ENCODE measurements at regions not wholly inside any gene's neighbourhood (a gene's known extent, or its start where the extent isn't known, plus 50 kb on each side); places are given as distances from the start of the nearest gene placed in this dataset.
A peak's percentile ranks its signal among the peaks of the same experiment; 100 is the strongest.
"Not testable (repeated sequence)": the region's sequence is repeated elsewhere in the genome, so short reads cannot be mapped to it uniquely, and the experiment has no call there.

DNA sequence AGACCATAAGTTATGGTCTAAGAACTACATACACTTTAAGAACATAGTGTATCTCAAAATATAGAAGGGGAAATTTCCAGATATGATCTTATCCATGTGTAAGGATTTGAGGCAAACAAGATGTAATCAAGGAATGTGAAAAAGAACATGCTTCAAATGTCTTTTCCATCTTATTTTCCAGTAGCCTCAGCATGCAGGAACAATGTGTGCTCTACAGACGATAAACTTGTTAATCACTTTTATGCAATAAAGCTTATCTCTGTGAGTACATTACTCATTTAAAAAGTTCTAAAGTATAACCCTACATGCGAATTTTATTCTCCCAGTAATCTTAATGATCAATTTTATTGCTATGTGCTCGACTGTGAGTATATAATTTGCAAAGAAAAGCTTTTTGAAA is 185.2 kb downstream of the ALDH8A1 start (continued):
- TF ChIP-seq, protein P1, sequence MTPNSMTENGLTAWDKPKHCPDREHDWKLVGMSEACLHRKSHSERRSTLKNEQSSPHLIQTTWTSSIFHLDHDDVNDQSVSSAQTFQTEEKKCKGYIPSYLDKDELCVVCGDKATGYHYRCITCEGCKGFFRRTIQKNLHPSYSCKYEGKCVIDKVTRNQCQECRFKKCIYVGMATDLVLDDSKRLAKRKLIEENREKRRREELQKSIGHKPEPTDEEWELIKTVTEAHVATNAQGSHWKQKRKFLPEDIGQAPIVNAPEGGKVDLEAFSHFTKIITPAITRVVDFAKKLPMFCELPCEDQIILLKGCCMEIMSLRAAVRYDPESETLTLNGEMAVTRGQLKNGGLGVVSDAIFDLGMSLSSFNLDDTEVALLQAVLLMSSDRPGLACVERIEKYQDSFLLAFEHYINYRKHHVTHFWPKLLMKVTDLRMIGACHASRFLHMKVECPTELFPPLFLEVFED (CRISPR knock-in tag; conservative IDR thresholded peaks at IDR 0.05), result no peak

DNA sequence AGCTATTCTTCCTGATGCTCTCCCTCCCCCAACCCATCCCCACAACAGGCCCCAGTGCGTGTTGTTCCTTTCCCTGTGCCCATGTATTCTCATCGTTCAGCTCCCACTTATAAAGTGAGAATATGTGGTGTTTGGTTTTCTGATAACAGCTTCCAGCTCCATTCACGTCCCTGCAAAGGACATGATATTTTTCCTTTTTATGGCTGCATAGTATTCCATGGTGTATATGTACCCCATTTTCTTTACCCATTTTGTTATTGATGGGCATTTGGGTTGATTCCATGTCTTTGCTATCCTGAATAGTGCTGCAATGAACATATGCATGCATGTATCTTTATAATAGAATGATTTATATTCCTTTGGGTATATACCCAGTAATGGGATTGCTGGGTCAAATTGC is 186.3 kb downstream of the ALDH8A1 start:
- peaks cover 0 to 26% of the 10 kb centered on the region in 2 experiments; a peak in 3 of 5 replicates for H3K27me3 ChIP-seq (ENCODE audit: control insufficient read depth in 2 of 2, insufficient read depth in 2 of 2, low read length in 2 of 2)
- intact Hi-C loops (cut with micrococcal nuclease); H2AFZ ChIP-seq (ENCODE audit: low read depth, low read length); H3K9me1 ChIP-seq (ENCODE audit: control insufficient read depth, insufficient read depth, low read length); H3K4me1 ChIP-seq (replicated peaks in 1 of 2; ENCODE audit: control insufficient read depth in 2 of 2, insufficient read depth in 2 of 2, low read length in 2 of 2); H3K27ac ChIP-seq (ENCODE audit: extremely low read depth, low read depth, low read length); H3K4me2 ChIP-seq (ENCODE audit: insufficient read depth, low read length); ATAC-seq; DNase-seq (ENCODE audit: extremely low read depth in 1 of 4, low spot score in 3 of 4); FAIRE-seq; H3K4me3 ChIP-seq; in situ Hi-C loops (cut with MboI); H3K9ac ChIP-seq (ENCODE audit: insufficient read depth in 1 of 2, low read depth in 2 of 2, low read length in 2 of 2); H3K79me2 ChIP-seq (ENCODE audit: control insufficient read depth, insufficient read depth, low read length); H3K36me3 ChIP-seq (ENCODE audit: control insufficient read depth, insufficient read depth, low read length); H4K20me1 ChIP-seq (replicated peaks; ENCODE audit: control insufficient read depth, insufficient read depth, low read length); H3K9me3 ChIP-seq (replicated peaks; ENCODE audit: control insufficient read depth, insufficient read depth, low read depth, low read length); BruUV-seq (replicated peaks); CTCF ChIA-PET (ENCODE audit: low intra/inter-chr PET ratio); POLR2A ChIA-PET: not testable (repeated sequence)
- TF ChIP-seq ZNF146 (CRISPR knock-in tag; IDR thresholded peaks at IDR 0.05; ENCODE audit: unreplicated experiment), result peak; percentile 69
- WGBS (ENCODE audit: insufficient coverage, low coverage, missing lambda C conversion rate), result 0% methylated on average over 3 of the region's 3 CpGs

DNA sequence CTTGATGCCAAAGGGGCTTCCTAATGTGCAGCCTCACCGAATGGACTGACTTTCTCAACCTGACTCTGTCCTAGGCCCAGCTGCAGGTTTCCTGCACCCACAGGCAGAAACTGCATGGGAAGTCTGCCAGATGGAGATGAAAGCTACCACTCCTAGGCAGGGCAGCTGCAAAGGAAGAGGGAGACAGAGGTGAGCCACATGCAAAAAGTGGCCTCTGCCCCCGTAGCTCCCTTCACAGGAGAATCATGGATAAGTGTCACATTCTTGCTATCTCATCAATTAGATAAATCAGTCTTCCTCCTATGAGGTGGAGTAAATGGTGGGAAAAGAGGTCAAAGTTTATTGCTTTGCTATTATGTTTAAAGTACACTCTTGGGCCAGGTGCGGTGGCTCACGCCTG is 191.3 kb downstream of the ALDH8A1 start:
- Histone ChIP-seq H3K4me2 (ENCODE audit: insufficient read depth, low read length) (no peak overlapping the region), H3K9me1 (ENCODE audit: control insufficient read depth, insufficient read depth, low read length) (no peaks in the 10 kb centered on the region), H3K4me3 (no peak overlapping the region), H3K4me1 (replicated peaks in 1 of 2; ENCODE audit: control insufficient read depth in 2 of 2, insufficient read depth in 2 of 2, low read length in 2 of 2) (no peaks in the 10 kb centered on the region), H3K36me3 (ENCODE audit: control insufficient read depth, insufficient read depth, low read length) (no peaks in the 10 kb centered on the region), H3K9ac (ENCODE audit: insufficient read depth in 1 of 2, low read depth in 2 of 2, low read length in 2 of 2) (no peak overlapping the region), H3K27me3 (ENCODE audit: control insufficient read depth in 2 of 2, insufficient read depth in 2 of 2, low read length in 2 of 2) (peaks cover 0 to 32% of the 10 kb centered on the region in 2 experiments; a peak in 4 of 5 replicates), H3K9me3 (replicated peaks; ENCODE audit: control insufficient read depth, insufficient read depth, low read depth, low read length) (no peaks in the 10 kb centered on the region), H4K20me1 (replicated peaks; ENCODE audit: control insufficient read depth, insufficient read depth, low read length) (no peaks in the 10 kb centered on the region), H2AFZ (ENCODE audit: low read depth, low read length) (no peak overlapping the region), H3K79me2 (ENCODE audit: control insufficient read depth, insufficient read depth, low read length) (no peaks in the 10 kb centered on the region), H3K27ac (ENCODE audit: extremely low read depth, low read depth, low read length) (no peak overlapping the region)
- no TSS peak for BruUV-seq (replicated peaks)
- POLR2A ChIA-PET, result interaction anchor here (1.0 kb wide), 1 partner anchor 18 kb away, joined by 4 read pairs; no protein-coding TSS in a partner anchor
- ATAC-seq (no peak), FAIRE-seq (no peak), DNase-seq (ENCODE audit: extremely low read depth in 1 of 4, low spot score in 3 of 4) (no peak)
- intact Hi-C loops (cut with micrococcal nuclease), result no loop called here
- CTCF ChIA-PET (ENCODE audit: low intra/inter-chr PET ratio), result no interaction called here
- in situ Hi-C loops (cut with MboI), result no loop called here
- 0% methylated on average over 3 of the region's 4 CpGs for WGBS (ENCODE audit: insufficient coverage, low coverage, missing lambda C conversion rate)
- TF ChIP-seq MIER1 (IDR thresholded peaks at IDR 0.05; ENCODE audit: low read depth) (no peak), SNAPC5 (CRISPR knock-in tag; IDR thresholded peaks at IDR 0.05) (no peak), ASH1L (IDR thresholded peaks at IDR 0.05; ENCODE audit: borderline replicate concordance, low read depth, partially characterized antibody) (no peak), HMGXB4 (CRISPR knock-in tag; IDR thresholded peaks at IDR 0.05) (no peak), NUFIP1 (IDR thresholded peaks at IDR 0.05; ENCODE audit: partially characterized antibody) (no peak), STAT5B (CRISPR knock-in tag; IDR thresholded peaks at IDR 0.05) (no peak), JUNB (CRISPR knock-in tag; conservative IDR thresholded peaks at IDR 0.05) (no peak), FOXM1 (IDR thresholded peaks at IDR 0.05; ENCODE audit: low read depth) (no peak), FOXM1 (CRISPR knock-in tag; IDR thresholded peaks at IDR 0.05; ENCODE audit: low read depth) (no peak), KAT2B (IDR thresholded peaks at IDR 0.05; ENCODE audit: low read depth, low read length) (no peak), GABPB2 (CRISPR knock-in tag; conservative IDR thresholded peaks at IDR 0.05) (no peak)
